GM19328 (cell line): ENCODE measurements at regions not wholly inside any gene's neighbourhood (a gene's known extent, or its start where the extent isn't known, plus 50 kb on each side); places are given as distances from the start of the nearest gene placed in this dataset.
"Not testable (repeated sequence)": the region's sequence is repeated elsewhere in the genome, so short reads cannot be mapped to it uniquely, and the experiment has no call there.

Experiments used
- ATAC-seq: cut with Tn5 transposase; IDR thresholded peaks from one replicate; pipeline ENCODE4 v1.9.1; 2021; ENCODE audit warnings: mild to moderate bottlenecking, moderate library complexity; ENCODE audit not compliant: unreplicated experiment

GRCh38 chr15:35914573-35914972 lies 368.6 kb upstream of the DPH6 start:
- ATAC-seq = no peak

DNA sequence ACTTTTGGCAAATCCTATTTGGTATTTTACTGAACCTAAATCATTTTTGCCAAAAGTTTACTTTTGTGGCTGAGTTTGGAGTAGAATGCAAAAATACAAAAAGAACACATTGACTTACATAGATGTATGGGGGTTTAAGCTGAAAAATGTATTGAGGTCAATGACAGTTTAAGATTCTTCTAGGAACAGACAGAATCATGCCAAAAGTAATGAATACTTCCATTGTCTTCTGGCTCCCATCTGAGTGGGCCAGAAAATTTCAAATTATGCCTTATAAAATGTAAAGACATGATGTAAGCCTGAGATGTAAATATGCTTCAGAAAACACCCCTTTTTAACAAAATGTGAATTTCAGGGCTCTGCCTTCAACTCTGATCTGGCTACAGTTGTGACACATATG lies 375.1 kb upstream of the DPH6 start:
- ATAC-seq = no peak

GRCh38 chr15:35925275-35926006 lies 379.5 kb upstream of the DPH6 start:
- ATAC-seq = no peak

GRCh38 chr15:35926007-35926380 lies 380.0 kb upstream of the DPH6 start:
- no peak for ATAC-seq

DNA sequence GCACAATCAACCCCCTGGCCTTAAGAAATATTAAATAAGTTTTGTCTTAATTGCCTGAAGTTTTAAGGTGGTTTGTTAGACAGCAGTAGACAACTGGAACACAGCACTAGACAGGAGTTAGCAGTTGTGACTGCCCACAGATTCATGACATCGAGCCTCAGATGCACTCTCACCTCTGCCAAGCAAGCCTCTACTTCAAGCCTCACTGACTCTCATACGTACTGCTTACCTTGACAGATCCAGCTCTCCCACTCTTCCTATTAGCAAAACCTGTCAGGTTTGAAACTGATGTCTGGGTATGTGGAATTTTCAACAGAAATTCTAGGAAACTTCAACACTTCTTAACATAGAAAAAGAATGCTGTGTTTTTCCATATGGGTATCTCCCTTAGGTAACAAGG lies 382.9 kb upstream of the DPH6 start:
- no peak for ATAC-seq

DNA sequence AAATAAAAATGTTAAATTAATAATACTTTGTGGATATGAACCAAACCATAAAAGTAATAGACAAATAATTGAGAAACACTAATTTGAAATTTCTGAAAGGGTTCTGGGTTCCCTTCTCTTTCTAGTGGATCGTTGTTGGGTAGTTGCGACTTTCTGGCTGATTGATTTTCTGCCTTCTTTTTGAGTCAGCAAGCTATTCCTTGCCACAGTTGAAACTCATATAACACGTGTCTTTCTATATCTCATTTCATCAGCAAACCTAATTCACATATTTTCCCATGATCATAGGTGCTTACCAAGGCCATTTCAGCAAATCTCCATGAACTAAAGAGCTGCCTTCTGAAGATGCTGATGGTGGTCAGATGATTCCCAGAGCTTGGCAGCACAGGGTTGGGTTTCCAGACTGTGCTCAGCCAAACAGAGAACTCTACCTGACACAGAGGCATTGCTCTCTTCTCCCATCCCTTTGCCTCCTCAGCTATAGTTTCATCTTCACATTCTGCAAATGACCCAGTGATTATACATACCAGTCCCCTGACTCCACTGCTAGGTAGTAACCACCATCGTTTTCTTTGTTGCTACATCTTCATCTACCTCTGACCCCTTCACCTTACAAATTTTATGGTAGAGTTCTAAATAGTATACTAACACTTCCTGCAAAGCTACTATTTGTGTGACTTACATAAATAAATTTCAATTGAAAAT lies 383.9 kb upstream of the DPH6 start:
- peak; percentile 48 for ATAC-seq

- no peak for ATAC-seq
Measured at GRCh38 chr15:35931799-35932341, 385.9 kb upstream of the DPH6 start.

DNA sequence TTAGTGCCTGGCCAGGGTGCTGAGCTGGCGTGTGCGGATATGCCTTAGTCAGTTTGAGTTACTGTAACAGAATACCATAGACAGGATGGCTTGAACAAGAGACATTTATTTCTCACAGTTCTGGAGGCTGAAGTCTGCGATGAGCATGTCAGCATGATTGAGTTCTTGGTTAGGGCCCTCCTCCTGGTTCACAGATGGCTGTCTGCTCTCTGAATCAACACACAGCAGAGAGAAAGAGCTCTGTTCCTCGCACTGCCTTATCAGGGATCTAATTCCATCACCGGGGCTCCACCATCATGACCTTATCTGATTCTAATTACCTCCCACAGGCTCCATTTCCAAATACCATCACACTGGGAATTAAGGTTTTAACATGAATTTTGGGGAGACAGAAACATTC lies 386.6 kb upstream of the DPH6 start:
- no peak for ATAC-seq

- ATAC-seq = no peak
Measured at GRCh38 chr15:35933531-35933930, 387.6 kb upstream of the DPH6 start.

DNA sequence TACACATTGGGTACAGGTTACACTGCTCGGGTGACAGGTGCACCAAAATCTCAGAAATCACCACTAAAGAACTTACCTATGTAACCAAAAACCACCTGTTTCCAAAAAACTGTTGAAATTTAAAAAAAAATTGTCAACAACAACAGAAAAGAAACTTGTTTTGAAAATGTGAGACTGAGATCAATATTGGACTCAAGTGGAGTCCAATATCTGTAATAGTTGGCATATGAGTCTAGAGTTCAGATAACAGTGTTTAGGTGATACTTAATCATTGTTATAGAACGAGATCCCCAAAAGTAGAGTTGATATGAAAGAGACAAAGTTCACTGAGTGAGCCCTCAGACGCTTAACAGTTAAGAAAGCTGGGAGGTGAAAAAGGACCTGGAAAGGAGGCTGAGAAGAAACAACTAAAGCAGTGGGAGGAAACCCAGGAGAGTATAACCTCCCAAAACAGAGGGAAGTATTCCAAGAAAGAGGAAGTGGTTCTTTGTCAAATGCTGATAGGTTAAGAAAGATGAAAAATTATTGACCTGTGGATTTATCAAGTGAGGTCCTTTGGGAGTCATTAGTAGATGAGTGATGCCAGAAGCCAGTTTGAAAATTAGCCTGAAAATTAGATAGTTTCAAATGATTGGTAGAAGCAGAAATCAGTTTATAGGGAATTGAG lies 388.6 kb upstream of the DPH6 start:
- no peak for ATAC-seq

DNA sequence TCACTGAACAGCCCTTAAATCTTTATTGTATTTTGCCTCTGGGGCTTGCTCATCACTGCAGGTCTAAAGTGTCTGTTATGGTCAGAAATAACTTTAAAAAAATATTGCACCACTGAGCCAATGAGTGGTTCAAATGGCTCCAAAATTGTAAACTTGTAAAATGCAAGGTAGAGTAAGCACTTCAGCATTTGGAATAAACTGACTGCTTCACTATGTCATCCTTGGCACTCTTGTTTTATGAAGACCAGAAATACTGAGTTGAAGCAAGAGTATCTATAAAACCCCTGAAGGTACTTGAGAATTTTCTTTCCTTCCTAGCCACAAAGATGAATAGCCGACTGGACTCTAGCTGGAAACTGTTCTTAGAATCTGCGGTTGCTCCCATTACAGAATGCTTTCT lies 390.3 kb upstream of the DPH6 start:
- no peak for ATAC-seq

GRCh38 chr15:35937380-35937779 lies 391.4 kb upstream of the DPH6 start:
- ATAC-seq = no peak

DNA sequence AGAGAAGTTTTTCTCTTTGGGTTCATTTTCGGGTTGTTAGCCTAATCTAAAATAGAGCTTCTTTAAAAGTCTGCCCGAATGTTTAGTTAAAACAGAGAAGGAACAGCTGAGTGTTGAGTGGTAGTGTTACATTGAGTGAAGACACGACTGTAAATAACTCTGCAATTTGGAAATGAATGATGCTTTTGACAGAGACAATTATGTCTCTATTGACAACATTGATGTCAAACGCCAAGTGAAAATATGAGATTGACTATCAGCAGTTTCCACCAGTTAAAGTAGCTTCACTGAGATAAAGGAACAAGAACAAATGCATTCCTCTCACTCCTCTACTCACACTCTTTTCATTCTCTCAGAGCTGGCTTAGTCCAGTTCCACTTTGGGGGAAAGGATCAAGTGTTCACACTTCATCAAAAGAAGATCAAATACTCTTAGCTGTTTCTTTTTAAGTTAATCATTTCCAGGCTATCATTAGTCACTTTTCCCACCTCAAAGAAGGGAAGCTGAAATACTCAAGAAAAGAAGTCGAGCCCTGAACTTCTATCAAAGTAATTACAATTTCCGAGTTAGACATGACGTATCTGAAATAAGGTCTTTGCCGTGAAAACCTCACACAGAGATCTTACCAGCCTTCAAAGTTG lies 399.1 kb upstream of the DPH6 start:
- ATAC-seq = no peak

DNA sequence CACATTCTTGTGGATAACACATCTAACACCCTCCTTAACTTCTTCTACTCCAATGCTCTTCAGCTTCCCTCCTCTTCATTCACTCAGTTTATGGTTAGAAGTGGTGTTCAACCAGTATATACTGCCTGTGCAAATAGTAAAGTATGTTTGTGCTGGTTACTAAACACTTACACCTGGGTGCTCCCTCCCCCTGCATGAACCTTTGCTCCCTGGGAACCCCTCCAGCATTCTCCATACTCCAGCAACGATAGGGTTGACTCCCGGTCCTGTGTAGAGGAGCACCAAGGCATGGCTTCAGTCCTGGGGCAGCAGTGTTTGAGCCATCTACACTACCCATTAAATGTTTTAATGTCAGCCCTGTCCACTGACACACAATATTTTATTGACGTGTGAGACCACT lies 407.5 kb upstream of the DPH6 start:
- no peak for ATAC-seq

DNA sequence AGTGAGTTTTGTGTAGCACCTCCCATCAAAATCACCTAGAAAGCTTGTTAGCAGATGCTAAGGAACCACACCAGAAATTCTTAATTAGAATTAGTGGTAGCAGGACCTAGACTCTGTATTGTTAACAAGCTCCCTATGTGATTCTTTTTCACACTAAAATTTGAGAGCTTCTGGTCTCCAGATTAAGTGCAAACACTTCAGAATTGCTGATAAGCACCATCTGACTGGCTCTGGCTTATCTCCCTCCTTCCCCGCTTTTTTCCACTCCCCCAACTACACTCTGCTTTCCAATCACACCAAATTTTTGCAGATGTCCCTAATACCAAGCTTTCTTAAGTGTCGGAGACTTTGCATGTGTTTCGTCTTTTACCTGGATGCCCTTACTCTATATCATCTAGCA lies 410.1 kb upstream of the DPH6 start:
- no peak for ATAC-seq

DNA sequence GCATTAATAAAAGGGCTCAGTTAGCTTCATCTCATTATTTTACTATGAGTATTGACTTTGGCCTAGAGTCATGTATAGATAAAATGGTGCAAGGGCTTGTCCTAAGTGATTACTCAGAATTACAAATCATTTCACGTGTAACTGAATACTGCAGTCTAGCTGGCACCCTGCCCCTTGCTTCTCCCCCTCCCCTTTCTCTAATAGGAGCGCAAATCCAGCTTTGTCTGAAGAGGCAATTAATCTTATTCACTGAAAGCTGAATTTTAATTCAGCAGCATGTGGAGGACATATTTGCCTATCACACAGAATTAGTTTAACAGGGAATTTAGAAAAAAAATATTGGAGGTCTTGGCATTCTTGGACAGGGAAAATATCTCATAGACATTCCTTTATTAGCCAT lies 412.1 kb upstream of the DPH6 start:
- no peak for ATAC-seq

GRCh38 chr15:35958975-35959374 lies 413.0 kb upstream of the DPH6 start:
- no peak for ATAC-seq

DNA sequence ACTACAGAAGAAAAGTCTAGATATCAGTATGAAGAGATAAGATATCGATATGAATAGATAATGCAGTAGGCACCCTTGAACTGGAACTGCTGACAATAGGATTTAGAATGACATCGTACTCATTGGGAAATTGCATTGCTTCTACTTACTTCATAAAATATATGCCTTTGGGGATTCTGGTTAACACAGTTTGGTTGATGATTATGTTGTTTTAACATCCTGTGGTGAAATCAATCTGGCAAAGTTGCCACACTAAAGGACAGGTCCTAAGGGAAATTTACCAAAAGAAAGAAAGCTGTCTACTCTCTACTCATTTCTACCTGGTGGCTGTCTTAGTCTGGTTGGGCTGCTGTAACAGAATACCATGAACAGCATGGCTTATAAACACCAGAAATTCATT lies 417.4 kb upstream of the DPH6 start:
- ATAC-seq = no peak

DNA sequence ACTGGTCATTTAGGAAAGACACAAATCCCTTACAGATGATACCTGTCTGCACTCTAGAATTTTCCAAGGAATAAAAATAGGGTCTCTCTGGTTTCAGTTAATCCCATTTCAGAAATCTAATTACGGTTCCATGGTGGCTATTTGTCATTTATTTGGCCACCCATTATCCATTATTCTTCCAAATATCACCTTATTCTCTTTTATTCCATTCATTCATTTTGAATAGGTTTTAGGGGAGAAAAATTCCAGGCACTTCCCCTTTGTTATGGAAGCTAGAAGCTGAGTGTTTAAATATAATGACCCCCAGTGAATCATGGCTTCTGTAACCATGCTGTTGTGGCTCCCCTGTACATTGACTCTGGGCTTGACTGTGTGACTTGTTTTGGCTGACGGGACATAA lies 420.8 kb upstream of the DPH6 start:
- ATAC-seq = no peak

DNA sequence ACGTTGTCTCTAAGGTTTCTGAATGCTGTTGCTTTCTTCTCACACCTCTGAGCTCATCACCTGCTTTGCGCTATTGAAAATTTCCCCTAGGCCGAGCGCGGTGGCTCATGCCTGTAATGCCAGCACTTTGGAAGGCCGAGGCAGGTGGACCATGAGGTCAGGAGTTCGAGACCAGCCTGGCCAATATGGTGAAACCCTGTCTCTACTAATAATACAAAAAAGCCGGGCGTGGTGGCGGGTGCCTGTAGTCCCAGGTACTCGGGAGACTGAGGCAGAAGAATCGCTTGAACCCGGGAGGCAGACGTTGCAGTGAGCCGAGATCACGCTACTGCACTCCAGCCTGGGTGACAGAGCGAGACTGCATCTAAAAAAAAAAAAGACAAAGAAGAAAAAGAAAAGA lies 422.0 kb upstream of the DPH6 start:
- ATAC-seq = not testable (repeated sequence)

DNA sequence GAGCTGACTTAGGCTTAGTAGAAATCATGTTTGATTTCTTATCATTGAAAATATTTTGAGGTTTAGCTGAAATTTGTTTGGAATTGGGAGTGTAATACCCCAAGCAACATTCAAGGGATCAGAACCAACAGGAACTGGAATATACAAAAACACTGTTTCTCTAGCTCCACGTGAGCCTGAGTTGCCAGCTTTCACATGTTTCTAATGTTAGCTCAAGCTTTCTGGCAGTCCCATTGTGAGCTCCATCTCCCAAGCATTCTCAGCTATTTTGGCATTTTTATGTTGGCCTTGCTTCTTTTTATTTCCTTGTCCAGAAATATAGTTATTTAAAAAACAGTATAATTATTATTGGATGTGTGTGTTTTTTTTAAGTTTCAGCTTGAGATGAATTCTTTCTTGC lies 427.1 kb upstream of the DPH6 start:
- ATAC-seq = no peak
